Limb (tissue), 2 donors: ENCODE measurements at regions not wholly inside any gene's neighbourhood (a gene's known extent, or its start where the extent isn't known, plus 50 kb on each side); places are given as distances from the start of the nearest gene placed in this dataset.

Source experiments
- DNase-seq, 2 donors: peaks; one replicate each; pipeline ENCODE4 v3.0.0-alpha.2; 2016; ENCODE audit errors: extremely low spot score in 2 of 2

GRCh38 chr2:6771634-6772611 lies 93.8 kb downstream of the CMPK2 start:
- peak in 1 of 2 donors; percentile 69 for DNase-seq

- peak; percentile 35 to 93 for DNase-seq
Measured at GRCh38 chr2:6773007-6773693, 92.6 kb downstream of the CMPK2 start.

- no peak for DNase-seq
Measured at GRCh38 chr2:6773694-6774044, 92.0 kb downstream of the CMPK2 start.

DNA sequence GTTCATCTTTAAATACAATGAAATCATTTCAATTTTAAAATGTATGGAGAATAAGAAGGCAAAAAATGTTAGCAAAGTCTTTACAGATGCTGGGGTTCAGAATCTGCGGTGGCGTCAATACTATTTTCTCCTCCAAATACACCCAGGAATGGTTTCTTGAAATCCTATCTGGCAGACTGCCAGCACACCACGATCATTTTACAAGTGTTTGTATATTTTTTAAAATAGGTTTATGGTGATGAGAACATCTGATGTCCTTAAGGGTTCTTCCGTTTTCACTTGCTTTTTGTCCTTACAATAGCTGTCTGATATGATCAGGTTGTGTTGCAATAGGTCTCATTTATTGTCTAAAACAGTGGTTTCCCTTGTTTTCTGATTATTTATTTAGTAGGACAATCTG lies 89.6 kb downstream of the CMPK2 start:
- DNase-seq, result no peak

GRCh38 chr2:6777626-6778025 lies 88.1 kb downstream of the CMPK2 start:
- no peak for DNase-seq

- peak; percentile 81 to 86 for DNase-seq
Measured at GRCh38 chr2:6780765-6781274, 84.9 kb downstream of the CMPK2 start.

- no peak for DNase-seq
Measured at GRCh38 chr2:6782517-6783237, 83.0 kb downstream of the CMPK2 start.

GRCh38 chr2:6783238-6783614 lies 82.5 kb downstream of the CMPK2 start:
- no peak for DNase-seq

DNA sequence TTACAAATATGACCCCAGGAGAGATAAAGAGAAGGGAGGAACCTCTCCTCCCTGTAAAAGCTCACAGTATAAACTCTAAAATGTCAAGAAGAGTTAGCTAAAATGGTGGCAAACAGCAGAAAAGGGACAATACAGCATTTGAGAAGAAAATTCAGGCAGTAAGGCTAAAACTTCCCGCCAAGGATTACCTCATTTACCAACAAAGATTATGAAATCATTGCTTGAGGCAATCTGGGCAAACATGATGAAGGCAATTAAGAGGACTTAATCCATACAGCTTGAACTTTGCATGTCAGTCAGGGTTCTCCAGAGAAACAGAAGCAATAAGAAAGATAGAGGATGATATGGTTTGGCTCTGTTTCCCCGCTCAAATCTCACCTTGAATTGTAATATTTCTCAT lies 81.4 kb downstream of the CMPK2 start:
- no peak for DNase-seq

- no peak for DNase-seq
Measured at GRCh38 chr2:6785493-6785892, 80.2 kb downstream of the CMPK2 start.

- no peak for DNase-seq
Measured at GRCh38 chr2:6787376-6787775, 78.3 kb downstream of the CMPK2 start.

DNA sequence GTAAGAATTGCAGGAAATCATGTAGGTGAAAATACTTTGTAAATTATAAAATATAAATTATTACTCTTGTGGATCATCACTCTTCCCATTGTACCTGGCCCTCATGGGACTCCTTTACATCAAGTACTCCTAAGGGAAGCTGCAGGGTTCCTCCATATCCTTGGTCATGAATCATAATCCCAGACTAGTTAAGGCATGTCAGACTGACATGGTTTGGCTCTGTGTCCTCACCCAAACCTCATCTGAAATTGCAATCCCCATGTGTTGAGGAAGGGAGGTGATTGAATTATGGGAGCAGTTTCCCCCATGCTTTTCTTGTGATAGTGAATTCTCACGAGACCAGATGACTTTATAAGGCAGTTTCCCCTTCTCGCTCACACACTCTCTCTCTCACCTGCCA lies 77.1 kb downstream of the CMPK2 start:
- no peak for DNase-seq

GRCh38 chr2:6789559-6790138 lies 76.1 kb downstream of the CMPK2 start:
- DNase-seq, result no peak

DNA sequence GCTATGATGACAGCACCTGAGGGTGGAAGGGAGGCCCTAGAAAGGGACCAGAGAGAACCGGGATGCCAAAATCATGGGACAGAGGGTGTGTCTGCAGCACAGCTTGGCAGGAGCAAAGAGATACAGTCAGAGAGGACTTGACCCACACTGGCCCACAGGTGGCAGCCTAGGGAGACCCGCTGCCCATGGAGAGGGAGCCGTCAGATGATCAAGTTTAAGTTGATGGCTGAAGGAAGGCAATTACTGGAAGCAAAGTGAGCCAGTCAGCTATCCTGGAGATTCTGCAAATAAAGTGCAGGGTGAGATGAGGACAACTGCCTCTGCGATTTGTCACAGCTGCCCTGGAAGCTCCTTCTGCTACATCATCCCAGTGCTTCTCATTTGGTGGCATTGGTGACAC lies 74.0 kb downstream of the CMPK2 start:
- no peak for DNase-seq

GRCh38 chr2:6792883-6793282 lies 72.8 kb downstream of the CMPK2 start:
- no peak for DNase-seq

GRCh38 chr2:6793371-6793770 lies 72.3 kb downstream of the CMPK2 start:
- no peak for DNase-seq

GRCh38 chr2:6793913-6794312 lies 71.8 kb downstream of the CMPK2 start:
- no peak for DNase-seq

- DNase-seq, result no peak
Measured at GRCh38 chr2:6794448-6794847, 71.3 kb downstream of the CMPK2 start.
